Panc1 (cell line): ENCODE measurements at regions not wholly inside any gene's neighbourhood (a gene's known extent, or its start where the extent isn't known, plus 50 kb on each side); places are given as distances from the start of the nearest gene placed in this dataset.

Experiments
- CTCF ChIP-seq: fragments of 450-650 bp; IDR thresholded peaks from 2 replicates; pipeline ENCODE4 v1.5.1; 2017; ENCODE audit warnings: mild to moderate bottlenecking
- TCF7L2 ChIP-seq: IDR thresholded peaks from 2 replicates; pipeline ENCODE4 v1.6.1; 2011; ENCODE audit warnings: mild to moderate bottlenecking, low read depth, low read length, inconsistent platforms
- TF ChIP-seq, protein P1 (sequence below), 2 experiments: IDR thresholded peaks; 2 replicates each; pipeline ENCODE4 v1.6.1; 2011 to 2012; ENCODE audit warnings: low read depth in 2 of 2, control low read depth in 1 of 2, low read length in 1 of 2, mild to moderate bottlenecking in 1 of 2, moderate library complexity in 1 of 2; ENCODE audit not compliant: insufficient read depth in 1 of 2

- TF ChIP-seq CTCF = no peak
- TF ChIP-seq, protein P1, sequence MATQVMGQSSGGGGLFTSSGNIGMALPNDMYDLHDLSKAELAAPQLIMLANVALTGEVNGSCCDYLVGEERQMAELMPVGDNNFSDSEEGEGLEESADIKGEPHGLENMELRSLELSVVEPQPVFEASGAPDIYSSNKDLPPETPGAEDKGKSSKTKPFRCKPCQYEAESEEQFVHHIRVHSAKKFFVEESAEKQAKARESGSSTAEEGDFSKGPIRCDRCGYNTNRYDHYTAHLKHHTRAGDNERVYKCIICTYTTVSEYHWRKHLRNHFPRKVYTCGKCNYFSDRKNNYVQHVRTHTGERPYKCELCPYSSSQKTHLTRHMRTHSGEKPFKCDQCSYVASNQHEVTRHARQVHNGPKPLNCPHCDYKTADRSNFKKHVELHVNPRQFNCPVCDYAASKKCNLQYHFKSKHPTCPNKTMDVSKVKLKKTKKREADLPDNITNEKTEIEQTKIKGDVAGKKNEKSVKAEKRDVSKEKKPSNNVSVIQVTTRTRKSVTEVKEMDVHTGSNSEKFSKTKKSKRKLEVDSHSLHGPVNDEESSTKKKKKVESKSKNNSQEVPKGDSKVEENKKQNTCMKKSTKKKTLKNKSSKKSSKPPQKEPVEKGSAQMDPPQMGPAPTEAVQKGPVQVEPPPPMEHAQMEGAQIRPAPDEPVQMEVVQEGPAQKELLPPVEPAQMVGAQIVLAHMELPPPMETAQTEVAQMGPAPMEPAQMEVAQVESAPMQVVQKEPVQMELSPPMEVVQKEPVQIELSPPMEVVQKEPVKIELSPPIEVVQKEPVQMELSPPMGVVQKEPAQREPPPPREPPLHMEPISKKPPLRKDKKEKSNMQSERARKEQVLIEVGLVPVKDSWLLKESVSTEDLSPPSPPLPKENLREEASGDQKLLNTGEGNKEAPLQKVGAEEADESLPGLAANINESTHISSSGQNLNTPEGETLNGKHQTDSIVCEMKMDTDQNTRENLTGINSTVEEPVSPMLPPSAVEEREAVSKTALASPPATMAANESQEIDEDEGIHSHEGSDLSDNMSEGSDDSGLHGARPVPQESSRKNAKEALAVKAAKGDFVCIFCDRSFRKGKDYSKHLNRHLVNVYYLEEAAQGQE (IDR thresholded peaks at IDR 0.05; ENCODE audit: insufficient read depth in 1 of 2, low read depth in 2 of 2, low read length in 1 of 2) = no peak
- no peak for TF ChIP-seq TCF7L2
Observed at GRCh38 chr5:24280215-24280614, 364.6 kb downstream of the CDH10 start.
